Kidney (tissue), 13 donors: ENCODE measurements at regions not wholly inside any gene's neighbourhood (a gene's known extent, or its start where the extent isn't known, plus 50 kb on each side); places are given as distances from the start of the nearest gene placed in this dataset.

Experiments used
- DNase-seq, 5 donors: peaks; one replicate each; pipeline ENCODE4 v3.0.0-alpha.2; 2013 to 2020
- FAIRE-seq: peaks from 2 replicates; lab custom pipeline; 2012; peaks lifted over from hg19 to GRCh38; lab: Jason Lieb, UNC
- H3K27ac ChIP-seq, 2 donors: one replicate each; pipeline ENCODE4 v1.7.0; 2013; ENCODE audit warnings: low read depth in 2 of 2, low read length in 2 of 2, inconsistent platforms in 1 of 2
- H3K27me3 ChIP-seq: one replicate; pipeline ENCODE4 v1.7.1; 2013; ENCODE audit warnings: low read length, inconsistent platforms; ENCODE audit not compliant: control insufficient read depth, insufficient read depth
- H3K36me3 ChIP-seq, 3 donors: one replicate each; pipeline versions ENCODE4 v1.7.0 to v1.7.1; 2013; ENCODE audit warnings: low read length in 3 of 3, control low read depth in 1 of 3, inconsistent platforms in 1 of 3; ENCODE audit not compliant: insufficient read depth in 3 of 3, control insufficient read depth in 2 of 3
- H3K4me1 ChIP-seq, 3 donors: one replicate each; pipeline versions ENCODE4 v1.7.0 to v1.7.1; 2013; ENCODE audit warnings: low read length in 3 of 3, inconsistent platforms in 1 of 3, low read depth in 1 of 3; ENCODE audit not compliant: control insufficient read depth in 2 of 3, insufficient read depth in 2 of 3
- H3K4me3 ChIP-seq, 3 donors: one replicate each; pipeline versions ENCODE4 v1.7.0 to v1.8.1; 2013; ENCODE audit warnings: low read length in 3 of 3, control low read depth in 1 of 3, inconsistent platforms in 1 of 3
- H3K9ac ChIP-seq, 3 donors: one replicate each; pipeline versions ENCODE4 v1.7.0 to v1.7.1; 2013; ENCODE audit warnings: low read length in 3 of 3, control low read depth in 1 of 3, inconsistent platforms in 1 of 3
- H3K9me3 ChIP-seq, 3 donors: one replicate each; pipeline versions ENCODE4 v1.7.0 to v1.7.1; 2013; ENCODE audit warnings: low read length in 3 of 3, control low read depth in 1 of 3, inconsistent platforms in 1 of 3; ENCODE audit not compliant: control insufficient read depth in 2 of 3, insufficient read depth in 1 of 3
- intact Hi-C: fragments of 100-400 bp; cut with DNase I; formaldehyde crosslinking; loops from one replicate; pipeline ENCODE4 v1.11.1; 2022
- TF ChIP-seq, protein P1 (sequence below): IDR thresholded peaks from 3 replicates; pipeline ENCODE4 v1.5.1; 2012; ENCODE audit warnings: mild to moderate bottlenecking, moderate library complexity, borderline replicate concordance; ENCODE audit not compliant: insufficient read depth; ENCODE audit errors: extremely low read depth
- donor health status: control.
- donor health status: control.
- donor health status: control.
- donor health status: control.
- donor health status: control.
- donor health status: DM: yes; HTN: yes; CAD: no.
- donor health status: Normal renal cell carcinoma (clear cell type).

DNA sequence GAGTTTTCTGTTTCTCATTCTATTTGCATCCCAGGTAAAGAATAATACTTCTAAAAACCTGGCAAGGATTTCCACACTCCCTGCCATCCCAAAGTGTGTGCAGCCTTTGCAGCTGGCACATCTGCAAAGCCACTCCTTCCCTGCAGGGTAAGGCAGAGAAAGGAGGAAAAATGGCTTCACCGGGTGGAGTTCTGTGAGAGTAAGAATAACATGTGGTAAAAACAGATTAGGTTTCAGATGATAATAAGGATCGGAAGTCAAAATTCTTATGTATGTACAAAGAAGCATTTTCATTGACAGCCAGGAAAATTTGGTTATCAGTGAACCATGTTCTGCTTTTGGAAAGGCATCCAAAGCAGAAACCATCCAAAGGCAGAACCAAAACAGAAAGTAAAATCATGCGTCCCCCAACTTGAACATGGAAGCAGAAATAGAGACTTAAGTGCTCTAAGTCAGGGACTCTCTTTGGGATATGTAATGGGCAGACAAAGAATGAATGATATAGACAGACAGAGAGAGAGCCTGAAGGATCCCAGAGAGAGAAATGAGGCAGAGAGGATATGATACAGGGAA is 192.6 kb upstream of the CCDC196 start:
- intact Hi-C loops: no loop called here

DNA sequence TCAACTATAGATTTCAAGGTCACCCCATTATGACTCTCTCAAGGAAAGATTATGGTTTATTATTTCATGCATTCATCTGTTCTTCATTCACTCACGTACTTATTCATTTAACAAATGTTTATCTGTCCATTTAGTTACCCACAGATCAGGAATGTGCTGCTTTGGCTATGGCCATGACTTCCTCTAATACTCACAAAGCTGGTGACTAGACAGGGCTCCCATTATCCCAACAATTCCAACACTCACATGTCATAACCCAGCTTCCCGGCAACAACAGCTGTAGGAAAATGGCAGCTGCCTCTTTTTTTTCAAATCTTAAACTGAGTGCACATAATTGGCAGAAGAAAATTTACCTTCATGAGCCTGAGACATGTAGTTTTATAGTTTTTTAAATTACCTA is 190.8 kb upstream of the CCDC196 start:
- DNase-seq (no peak), FAIRE-seq (no peak)
- intact Hi-C loops: no loop called here
- Histone ChIP-seq H3K4me3 (no peak overlapping the region), H3K27me3 (no peaks in the 10 kb centered on the region), H3K9me3 (no peaks in the 10 kb centered on the region), H3K36me3 (no peaks in the 10 kb centered on the region), H3K9ac (no peak overlapping the region), H3K27ac (no peak overlapping the region), H3K4me1 (no peaks in the 10 kb centered on the region)
- TF ChIP-seq, protein P1, sequence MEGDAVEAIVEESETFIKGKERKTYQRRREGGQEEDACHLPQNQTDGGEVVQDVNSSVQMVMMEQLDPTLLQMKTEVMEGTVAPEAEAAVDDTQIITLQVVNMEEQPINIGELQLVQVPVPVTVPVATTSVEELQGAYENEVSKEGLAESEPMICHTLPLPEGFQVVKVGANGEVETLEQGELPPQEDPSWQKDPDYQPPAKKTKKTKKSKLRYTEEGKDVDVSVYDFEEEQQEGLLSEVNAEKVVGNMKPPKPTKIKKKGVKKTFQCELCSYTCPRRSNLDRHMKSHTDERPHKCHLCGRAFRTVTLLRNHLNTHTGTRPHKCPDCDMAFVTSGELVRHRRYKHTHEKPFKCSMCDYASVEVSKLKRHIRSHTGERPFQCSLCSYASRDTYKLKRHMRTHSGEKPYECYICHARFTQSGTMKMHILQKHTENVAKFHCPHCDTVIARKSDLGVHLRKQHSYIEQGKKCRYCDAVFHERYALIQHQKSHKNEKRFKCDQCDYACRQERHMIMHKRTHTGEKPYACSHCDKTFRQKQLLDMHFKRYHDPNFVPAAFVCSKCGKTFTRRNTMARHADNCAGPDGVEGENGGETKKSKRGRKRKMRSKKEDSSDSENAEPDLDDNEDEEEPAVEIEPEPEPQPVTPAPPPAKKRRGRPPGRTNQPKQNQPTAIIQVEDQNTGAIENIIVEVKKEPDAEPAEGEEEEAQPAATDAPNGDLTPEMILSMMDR: no peak

More for the DNA sequence above, 192.6 kb upstream of the CCDC196 start:
- Histone ChIP-seq H3K9ac (no peak overlapping the region), H3K4me1 (no peaks in the 10 kb centered on the region), H3K4me3 (no peak overlapping the region), H3K9me3 (peaks cover 0 to 5% (median 0%) of the 10 kb centered on the region in 3 donors), H3K27me3 (no peaks in the 10 kb centered on the region), H3K27ac (no peak overlapping the region), H3K36me3 (no peaks in the 10 kb centered on the region)
- DNase-seq (no peak), FAIRE-seq (no peak)
- TF ChIP-seq, protein P1: no peak

DNA sequence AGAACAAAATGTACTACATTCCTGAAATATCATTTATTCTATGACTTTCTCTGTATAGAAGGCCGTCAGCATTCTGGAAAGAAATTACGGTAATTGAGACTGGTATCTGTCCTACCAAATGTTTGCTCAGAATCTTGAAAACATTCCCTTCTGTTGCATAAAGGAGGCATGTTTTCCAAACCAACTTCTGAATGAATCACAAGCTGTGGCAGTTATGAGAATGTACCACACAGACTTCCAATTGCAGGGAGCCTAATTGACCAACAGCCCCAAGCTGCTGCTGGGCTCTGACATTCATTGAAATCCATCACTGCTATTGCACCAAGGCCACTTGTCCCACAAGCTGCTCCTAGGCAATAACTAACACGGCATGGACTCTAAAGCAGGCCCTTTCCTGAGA is 185.3 kb upstream of the CCDC196 start:
- Histone ChIP-seq H3K27ac (no peak overlapping the region), H3K9me3 (peaks cover 0 to 2% (median 0%) of the 10 kb centered on the region in 3 donors), H3K4me3 (no peak overlapping the region), H3K4me1 (no peaks in the 10 kb centered on the region), H3K36me3 (no peaks in the 10 kb centered on the region), H3K27me3 (no peaks in the 10 kb centered on the region), H3K9ac (no peak overlapping the region)
- intact Hi-C loops: no loop called here
- DNase-seq (no peak), FAIRE-seq (no peak)
- TF ChIP-seq, protein P1: no peak

DNA sequence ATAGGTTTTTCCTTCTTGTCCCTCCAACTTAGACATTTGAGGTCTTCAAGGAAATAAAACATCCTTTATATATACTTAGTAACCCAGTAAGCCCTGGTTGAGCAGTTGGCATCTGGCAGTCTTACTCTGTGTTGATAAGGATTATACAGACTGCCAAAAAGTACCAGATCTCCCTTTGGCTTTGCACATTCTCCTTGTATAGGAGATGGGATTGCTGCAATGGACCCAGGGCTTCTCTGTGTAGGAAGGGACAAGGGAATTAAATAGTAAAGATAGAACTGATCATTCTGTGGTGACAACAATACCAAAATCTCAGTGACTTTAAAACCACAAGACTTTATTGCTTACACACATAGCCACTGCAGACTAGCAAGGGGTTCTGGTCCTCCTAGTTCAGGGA is 180.1 kb upstream of the CCDC196 start:
- Histone ChIP-seq H3K4me1 (no peaks in the 10 kb centered on the region), H3K27me3 (no peaks in the 10 kb centered on the region), H3K27ac (no peak overlapping the region), H3K9ac (no peak overlapping the region), H3K4me3 (no peak overlapping the region), H3K36me3 (no peaks in the 10 kb centered on the region), H3K9me3 (no peaks in the 10 kb centered on the region)
- intact Hi-C loops: no loop called here
- DNase-seq: no peak
- FAIRE-seq: no peak
- TF ChIP-seq, protein P1: no peak
